H9 (cell line): ENCODE measurements at regions not wholly inside any gene's neighbourhood (a gene's known extent, or its start where the extent isn't known, plus 50 kb on each side); places are given as distances from the start of the nearest gene placed in this dataset.

Experiments used
- DNase-seq: peaks from one replicate; pipeline ENCODE4 v3.0.0-alpha.2; 2017
- H2AFZ ChIP-seq: one replicate; pipeline ENCODE4 v1.6.1; 2013; ENCODE audit warnings: mild to moderate bottlenecking, low read length, control low read depth, moderate library complexity
- H2AK5ac ChIP-seq: 2 replicates; pipeline ENCODE4 v1.6.1; 2013; ENCODE audit warnings: low read length, control low read depth, mixed read lengths; ENCODE audit not compliant: insufficient read length
- H2BK120ac ChIP-seq: one replicate; pipeline ENCODE4 v1.6.1; 2013; ENCODE audit warnings: low read depth, mild to moderate bottlenecking, low read length, control low read depth, inconsistent platforms; ENCODE audit not compliant: poor library complexity, severe bottlenecking
- H2BK12ac ChIP-seq: 2 replicates; pipeline ENCODE4 v1.6.1; 2013; ENCODE audit warnings: low read length, control low read depth, mixed read lengths, low read depth; ENCODE audit not compliant: insufficient read length
- H2BK15ac ChIP-seq: 2 replicates; pipeline ENCODE4 v1.6.1; 2013; ENCODE audit warnings: low read depth, low read length, control low read depth
- H2BK20ac ChIP-seq: one replicate; pipeline ENCODE4 v1.6.1; 2013; ENCODE audit warnings: low read depth, mild to moderate bottlenecking, low read length, control low read depth, inconsistent platforms; ENCODE audit not compliant: poor library complexity, severe bottlenecking
- H2BK5ac ChIP-seq: 2 replicates; pipeline ENCODE4 v1.6.1; 2013; ENCODE audit warnings: low read length, control low read depth, mixed read lengths; ENCODE audit not compliant: insufficient read length
- H3K14ac ChIP-seq: 2 replicates; pipeline ENCODE4 v1.6.1; 2013; ENCODE audit warnings: low read length, control low read depth; ENCODE audit not compliant: insufficient read depth
- H3K18ac ChIP-seq: 2 replicates; pipeline ENCODE4 v1.6.1; 2013; ENCODE audit warnings: low read depth, mild to moderate bottlenecking, mixed read lengths, low read length, control low read depth; ENCODE audit not compliant: insufficient read length
- H3K23ac ChIP-seq: 2 replicates; pipeline ENCODE4 v1.6.1; 2013; ENCODE audit warnings: low read length, control low read depth, mixed read lengths, low read depth; ENCODE audit not compliant: insufficient read length
- H3K23me2 ChIP-seq: 2 replicates; pipeline ENCODE4 v1.6.1; 2013; ENCODE audit warnings: low read depth, mild to moderate bottlenecking, mixed read lengths, low read length, control low read depth; ENCODE audit not compliant: insufficient read length, poor library complexity, severe bottlenecking
- H3K27ac ChIP-seq: 2 replicates; pipeline ENCODE4 v1.5.1; 2013; ENCODE audit warnings: low read length, control low read depth, mixed read lengths, low read depth; ENCODE audit not compliant: insufficient read length
- H3K27me3 ChIP-seq: 2 replicates; pipeline ENCODE4 v1.6.1; 2013; ENCODE audit warnings: low read length, control low read depth, inconsistent platforms; ENCODE audit not compliant: insufficient read depth
- H3K4ac ChIP-seq: 2 replicates; pipeline ENCODE4 v1.6.1; 2013; ENCODE audit warnings: low read depth, mild to moderate bottlenecking, control low read depth, inconsistent platforms, low read length, moderate library complexity
- H3K4me1 ChIP-seq: 2 replicates; pipeline ENCODE4 v1.6.1; 2013; ENCODE audit warnings: low read length, control low read depth, inconsistent platforms; ENCODE audit not compliant: insufficient read depth
- H3K4me2 ChIP-seq: 2 replicates; pipeline ENCODE4 v1.6.1; 2013; ENCODE audit warnings: low read length, control low read depth, mixed read lengths; ENCODE audit not compliant: insufficient read length, insufficient read depth
- H3K56ac ChIP-seq: 2 replicates; pipeline ENCODE4 v1.6.1; 2013; ENCODE audit warnings: low read depth, mild to moderate bottlenecking, mixed read lengths, low read length, control low read depth; ENCODE audit not compliant: insufficient read length
- H3K79me1 ChIP-seq: 2 replicates; pipeline ENCODE4 v1.6.1; 2013; ENCODE audit warnings: low read depth, mild to moderate bottlenecking, moderate library complexity, low read length, control low read depth, inconsistent platforms; ENCODE audit not compliant: insufficient read depth, poor library complexity, severe bottlenecking
- H3K79me2 ChIP-seq: 2 replicates; pipeline ENCODE4 v1.6.1; 2013; ENCODE audit warnings: low read length, control low read depth, inconsistent platforms; ENCODE audit not compliant: insufficient read depth
- H3K9ac ChIP-seq: 2 replicates; pipeline ENCODE4 v1.6.1; 2013; ENCODE audit warnings: low read length, control low read depth, mixed read lengths; ENCODE audit not compliant: insufficient read length; ENCODE audit errors: extremely low read depth
- H3K9me3 ChIP-seq: one replicate; pipeline ENCODE4 v1.6.1; 2013; ENCODE audit warnings: low read depth, low read length, inconsistent platforms; ENCODE audit not compliant: control insufficient read depth
- H3T11ph ChIP-seq: one replicate; pipeline ENCODE4 v1.6.1; 2013; ENCODE audit warnings: mild to moderate bottlenecking, low read length, control low read depth, inconsistent platforms
- H4K20me1 ChIP-seq: one replicate; pipeline ENCODE4 v1.6.1; 2013; ENCODE audit not compliant: control insufficient read depth, insufficient read length, insufficient read depth
- H4K5ac ChIP-seq: 2 replicates; pipeline ENCODE4 v1.6.1; 2013; ENCODE audit warnings: low read depth, mild to moderate bottlenecking, mixed read lengths, low read length, control low read depth; ENCODE audit not compliant: insufficient read length
- H4K8ac ChIP-seq: replicated peaks from 2 replicates; pipeline ENCODE4 v1.6.1; 2013; ENCODE audit warnings: low read length, control low read depth, mixed read lengths, low read depth; ENCODE audit not compliant: insufficient read length
- H4K91ac ChIP-seq: 2 replicates; pipeline ENCODE4 v1.6.1; 2013; ENCODE audit warnings: low read depth, mild to moderate bottlenecking, moderate library complexity, mixed read lengths, low read length, control low read depth; ENCODE audit not compliant: insufficient read length
- H3K27ac Mint-ChIP-seq, 3 experiments: 2 replicates in 2 of 3; 3 replicates in 1 of 3; pipeline ENCODE4 v1.8.0; 2020 to 2021; ENCODE audit warnings: mixed read lengths in 3 of 3, mild to moderate bottlenecking in 1 of 3, moderate library complexity in 1 of 3
- H3K27me3 Mint-ChIP-seq: 2 replicates; pipeline ENCODE4 v1.8.0; 2021; ENCODE audit warnings: low read depth, mild to moderate bottlenecking, moderate library complexity, mixed read lengths
- H3K36me3 Mint-ChIP-seq, 3 experiments: 2 replicates in 2 of 3; 3 replicates in 1 of 3; pipeline ENCODE4 v1.8.0; 2020 to 2021; ENCODE audit warnings: low read depth in 3 of 3, mixed read lengths in 3 of 3; ENCODE audit not compliant: insufficient read depth in 1 of 3
- H3K4me1 Mint-ChIP-seq, 2 experiments: 2 replicates each; pipeline ENCODE4 v1.8.0; 2020; ENCODE audit warnings: mixed read lengths in 2 of 2
- H3K4me3 Mint-ChIP-seq, 2 experiments: 2 replicates in 1 of 2; 3 replicates in 1 of 2; pipeline ENCODE4 v1.8.0; 2020 to 2021; ENCODE audit warnings: mild to moderate bottlenecking in 2 of 2, mixed read lengths in 2 of 2, moderate library complexity in 1 of 2
- H3K9me3 Mint-ChIP-seq, 2 experiments: 2 replicates in 1 of 2; 3 replicates in 1 of 2; pipeline ENCODE4 v1.8.0; 2020; ENCODE audit warnings: mild to moderate bottlenecking in 2 of 2, mixed read lengths in 2 of 2, moderate library complexity in 1 of 2
- CTCF ChIP-seq: fragments of 200-600 bp; sonication (generic); conservative IDR thresholded peaks from 3 replicates; pipeline ENCODE4 v1.8.0; 2021; ENCODE audit warnings: antibody characterized with exemption, mild to moderate bottlenecking
- WGBS: extraction: QIAGEN DNeasy Blood & Tissue Kit; methylation state at CpG from one replicate; pipeline ENCODE4 v1.1.7; 2013; ENCODE audit warnings: missing lambda C conversion rate, low lambda C conversion rate, mixed read lengths; ENCODE audit not compliant: insufficient read length; ENCODE audit errors: extremely low coverage; 5-methylcytosine and 5-hydroxymethylcytosine counted together

GRCh38 chr5:96284727-96285389, 148.2 kb downstream of the PCSK1 start:
- 100% methylated on average over 1 of the region's 4 CpGs for WGBS
- H3K27me3 Mint-ChIP-seq = no peaks in the 10 kb centered on the region
- no peak overlapping the region for H3K4me3 Mint-ChIP-seq

More at GRCh38 chr5:96284727-96285389, 148.2 kb downstream of the PCSK1 start:
- H3K36me3 Mint-ChIP-seq = peaks cover 0 to 4% (median 0%) of the 10 kb centered on the region in 3 experiments; a peak in 2 of 7 replicates
- no peak overlapping the region for H3K27ac ChIP-seq
- H3K79me2 ChIP-seq = no peaks in the 10 kb centered on the region
- H2BK120ac ChIP-seq = no peak overlapping the region
- H3K14ac ChIP-seq = no peak overlapping the region
- H4K8ac ChIP-seq = no peak overlapping the region
- H3K4me2 ChIP-seq = no peak overlapping the region
- H3K9me3 Mint-ChIP-seq = peaks cover 0 to 4% of the 10 kb centered on the region in 2 experiments; a peak in 1 of 5 replicates
- TF ChIP-seq CTCF = no peak
- H2AFZ ChIP-seq = no peak overlapping the region
- no peaks in the 10 kb centered on the region for H3K23me2 ChIP-seq
- no peak overlapping the region for H2AK5ac ChIP-seq
- no peak overlapping the region for H2BK15ac ChIP-seq
- peaks cover 2% of the 10 kb centered on the region; the same call in 1 of the 2 replicates for H3K4me1 ChIP-seq
- H3K4me1 Mint-ChIP-seq = peaks cover 25 to 28% of the 10 kb centered on the region in 2 experiments
- no peak overlapping the region for H2BK20ac ChIP-seq
- no peak overlapping the region for H3K18ac ChIP-seq
- H3K9ac ChIP-seq = no peak overlapping the region
- H3K56ac ChIP-seq = no peak overlapping the region
- H3K23ac ChIP-seq = no peak overlapping the region
- no peaks in the 10 kb centered on the region for H4K20me1 ChIP-seq
- no peaks in the 10 kb centered on the region for H3K79me1 ChIP-seq
- H3K27ac Mint-ChIP-seq = no peak overlapping the region
- no peaks in the 10 kb centered on the region for H3K27me3 ChIP-seq
- no peak overlapping the region for H2BK5ac ChIP-seq
- H3T11ph ChIP-seq = no peak overlapping the region
- H2BK12ac ChIP-seq = no peak overlapping the region
- no peaks in the 10 kb centered on the region for H3K9me3 ChIP-seq
- H4K91ac ChIP-seq = no peak overlapping the region
- no peak overlapping the region for H3K4ac ChIP-seq
- no peak for DNase-seq
- no peak overlapping the region for H4K5ac ChIP-seq
